ENCODE measurements at regions not wholly inside any gene's neighbourhood (a gene's known extent, or its start where the extent isn't known, plus 50 kb on each side); places are given as distances from the start of the nearest gene placed in this dataset.

DNA sequence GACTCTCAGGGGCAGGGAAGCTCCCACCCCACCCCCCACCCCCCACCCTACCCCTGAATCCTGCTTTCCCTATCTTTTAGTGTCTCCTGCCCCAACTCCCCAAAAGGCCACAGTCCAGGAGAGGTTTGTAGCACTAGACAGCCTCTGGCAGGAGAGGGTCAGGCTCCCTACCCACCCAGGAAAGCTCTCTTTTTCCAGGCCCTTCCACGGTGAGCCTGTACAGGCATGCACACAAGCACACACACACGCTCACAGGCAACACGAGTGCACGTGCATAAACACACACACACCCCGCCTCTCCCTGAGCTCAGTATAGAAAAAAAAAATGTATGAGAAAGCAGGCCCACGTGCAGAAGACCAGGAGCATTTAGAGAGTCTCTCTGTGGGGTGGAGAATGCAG, 414.0 kb downstream of the MN1 start:
- H3K4me3 ChIP-seq (replicated peaks; ENCODE audit: low read depth, low read length): no peak overlapping the region

DNA sequence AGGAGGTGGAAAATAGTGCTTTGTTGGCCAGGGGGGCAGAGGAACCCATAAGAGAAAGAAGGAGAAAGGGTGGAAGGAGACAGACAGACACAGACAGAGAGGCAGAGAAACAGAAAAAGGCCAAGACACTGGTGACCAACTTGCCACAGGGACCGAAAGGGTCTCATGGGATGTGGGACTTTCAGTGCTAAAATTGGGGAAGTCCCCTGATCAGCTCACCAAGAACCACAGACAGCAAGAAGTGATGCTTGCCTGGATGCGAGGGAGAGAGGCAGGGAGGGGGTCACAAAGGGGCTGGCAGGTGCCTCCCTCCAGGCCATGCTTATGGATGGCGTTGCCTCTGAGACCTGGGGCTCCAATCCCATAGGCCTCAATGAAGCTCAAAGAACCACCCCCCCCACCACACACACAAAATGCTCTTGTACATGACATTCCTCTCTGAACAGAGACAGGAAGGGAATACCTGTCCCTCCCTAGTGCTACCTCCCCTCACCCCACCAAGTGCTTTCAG, 413.4 kb downstream of the MN1 start:
- H3K36me3 ChIP-seq (ENCODE audit: control insufficient read depth, insufficient read depth, low read length): no peaks in the 10 kb centered on the region
- no peak overlapping the region for H3K4me3 ChIP-seq (replicated peaks; ENCODE audit: low read depth, low read length)
- TF ChIP-seq, protein P1, sequence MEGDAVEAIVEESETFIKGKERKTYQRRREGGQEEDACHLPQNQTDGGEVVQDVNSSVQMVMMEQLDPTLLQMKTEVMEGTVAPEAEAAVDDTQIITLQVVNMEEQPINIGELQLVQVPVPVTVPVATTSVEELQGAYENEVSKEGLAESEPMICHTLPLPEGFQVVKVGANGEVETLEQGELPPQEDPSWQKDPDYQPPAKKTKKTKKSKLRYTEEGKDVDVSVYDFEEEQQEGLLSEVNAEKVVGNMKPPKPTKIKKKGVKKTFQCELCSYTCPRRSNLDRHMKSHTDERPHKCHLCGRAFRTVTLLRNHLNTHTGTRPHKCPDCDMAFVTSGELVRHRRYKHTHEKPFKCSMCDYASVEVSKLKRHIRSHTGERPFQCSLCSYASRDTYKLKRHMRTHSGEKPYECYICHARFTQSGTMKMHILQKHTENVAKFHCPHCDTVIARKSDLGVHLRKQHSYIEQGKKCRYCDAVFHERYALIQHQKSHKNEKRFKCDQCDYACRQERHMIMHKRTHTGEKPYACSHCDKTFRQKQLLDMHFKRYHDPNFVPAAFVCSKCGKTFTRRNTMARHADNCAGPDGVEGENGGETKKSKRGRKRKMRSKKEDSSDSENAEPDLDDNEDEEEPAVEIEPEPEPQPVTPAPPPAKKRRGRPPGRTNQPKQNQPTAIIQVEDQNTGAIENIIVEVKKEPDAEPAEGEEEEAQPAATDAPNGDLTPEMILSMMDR (IDR thresholded peaks at IDR 0.05; ENCODE audit: insufficient read depth, low read length, poor library complexity, severe bottlenecking): no peak
- no peaks in the 10 kb centered on the region for H3K27me3 ChIP-seq (replicated peaks; ENCODE audit: control insufficient read depth, insufficient read depth, low read length)
- no peak for DNase-seq (ENCODE audit: extremely low read depth, insufficient read length)

More for the DNA sequence above, 414.0 kb downstream of the MN1 start:
- Histone ChIP-seq H3K27me3 (replicated peaks; ENCODE audit: control insufficient read depth, insufficient read depth, low read length) (no peaks in the 10 kb centered on the region), H3K36me3 (ENCODE audit: control insufficient read depth, insufficient read depth, low read length) (no peaks in the 10 kb centered on the region)
- TF ChIP-seq, protein P1 (IDR thresholded peaks at IDR 0.05; ENCODE audit: insufficient read depth, low read length, poor library complexity, severe bottlenecking): no peak
- no peak for DNase-seq (ENCODE audit: extremely low read depth, insufficient read length)

DNA sequence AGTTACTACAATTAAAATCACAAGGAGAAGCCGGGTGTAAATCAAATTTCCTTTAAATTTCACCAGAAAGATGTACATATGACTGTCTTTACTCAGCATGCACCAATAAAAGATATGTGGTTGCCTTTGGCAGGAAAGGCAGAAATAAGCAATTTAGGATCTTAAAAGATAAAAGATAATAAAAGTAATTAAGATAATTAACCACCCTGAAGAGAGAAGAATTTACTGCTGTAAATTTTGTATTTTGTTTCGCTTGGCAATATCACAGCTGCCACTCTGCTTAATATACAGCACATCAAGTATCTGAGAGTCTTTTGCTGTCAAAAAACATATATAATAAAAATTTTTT, 411.9 kb downstream of the MN1 start:
- no peak for DNase-seq (ENCODE audit: extremely low read depth, insufficient read length)
- Histone ChIP-seq H3K36me3 (ENCODE audit: control insufficient read depth, insufficient read depth, low read length) (no peaks in the 10 kb centered on the region), H3K27me3 (replicated peaks; ENCODE audit: control insufficient read depth, insufficient read depth, low read length) (no peaks in the 10 kb centered on the region), H3K4me3 (replicated peaks; ENCODE audit: low read depth, low read length) (no peak overlapping the region)
- TF ChIP-seq, protein P1 (IDR thresholded peaks at IDR 0.05; ENCODE audit: insufficient read depth, low read length, poor library complexity, severe bottlenecking): no peak

DNA sequence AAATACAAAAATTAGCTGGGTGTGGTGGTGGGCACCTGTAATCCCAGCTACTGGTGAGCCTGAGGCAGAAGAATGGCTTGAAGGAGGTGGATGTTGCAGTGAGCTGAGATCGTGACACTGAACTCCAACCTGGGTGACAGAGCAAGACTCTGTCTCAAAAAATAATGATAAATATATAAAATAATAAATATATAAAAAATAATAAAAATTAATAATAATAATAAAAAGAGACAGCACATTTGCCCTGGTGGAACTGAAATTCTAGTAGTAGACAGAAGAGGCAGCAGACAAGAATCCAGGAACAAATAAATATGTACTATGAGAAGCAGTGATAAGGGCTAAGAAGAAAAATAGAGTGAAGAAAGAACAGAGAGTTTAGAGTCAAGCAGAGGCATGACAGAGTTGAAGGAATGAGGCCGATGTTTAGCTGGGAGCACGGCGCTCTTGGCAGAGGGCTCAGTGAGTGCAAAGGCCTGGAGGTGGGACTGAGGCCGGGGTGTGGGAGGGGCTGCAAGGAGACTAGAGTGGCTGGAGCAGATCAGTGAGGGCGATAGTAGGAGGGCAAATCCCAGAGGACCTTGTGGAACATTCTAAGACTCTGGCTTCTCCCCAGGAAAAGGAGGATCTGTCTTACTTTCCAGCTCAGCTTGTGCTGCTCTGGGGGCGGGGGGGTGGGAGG, 410.3 kb downstream of the MN1 start:
- no peaks in the 10 kb centered on the region for H3K27me3 ChIP-seq (replicated peaks; ENCODE audit: control insufficient read depth, insufficient read depth, low read length)
- no peak overlapping the region for H3K4me3 ChIP-seq (replicated peaks; ENCODE audit: low read depth, low read length)
- TF ChIP-seq, protein P1 (IDR thresholded peaks at IDR 0.05; ENCODE audit: insufficient read depth, low read length, poor library complexity, severe bottlenecking): no peak
- no peaks in the 10 kb centered on the region for H3K36me3 ChIP-seq (ENCODE audit: control insufficient read depth, insufficient read depth, low read length)
- no peak for DNase-seq (ENCODE audit: extremely low read depth, insufficient read length)

DNA sequence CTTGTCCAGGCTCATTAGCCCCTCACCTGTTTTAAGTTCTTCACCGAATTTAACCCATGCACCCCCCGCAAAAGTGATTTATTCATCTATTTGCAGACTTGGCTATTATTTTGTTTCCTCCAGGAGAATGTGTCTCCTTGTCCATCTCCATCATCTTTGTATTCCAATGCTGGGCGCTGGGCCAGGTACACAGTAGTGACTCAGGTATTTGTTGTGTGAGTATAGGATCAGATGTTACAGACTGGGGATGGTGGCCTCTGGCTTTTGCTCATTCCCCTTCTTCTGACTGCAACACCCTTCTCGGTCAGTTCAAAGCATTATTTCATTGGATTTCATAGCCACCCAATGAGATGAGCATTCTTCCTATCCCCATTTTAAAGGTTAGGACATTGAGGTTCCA, 408.2 kb downstream of the MN1 start:
- H3K4me3 ChIP-seq (replicated peaks; ENCODE audit: low read depth, low read length): no peak overlapping the region
- H3K27me3 ChIP-seq (replicated peaks; ENCODE audit: control insufficient read depth, insufficient read depth, low read length): no peaks in the 10 kb centered on the region
- TF ChIP-seq, protein P1 (IDR thresholded peaks at IDR 0.05; ENCODE audit: insufficient read depth, low read length, poor library complexity, severe bottlenecking): no peak
- no peak for DNase-seq (ENCODE audit: extremely low read depth, insufficient read length)
- H3K36me3 ChIP-seq (ENCODE audit: control insufficient read depth, insufficient read depth, low read length): no peaks in the 10 kb centered on the region

Measured in GM06990 (cell line).